Neural cell (in vitro differentiated cells): ENCODE measurements at regions not wholly inside any gene's neighbourhood (a gene's known extent, or its start where the extent isn't known, plus 50 kb on each side); places are given as distances from the start of the nearest gene placed in this dataset.

Experiments used
- EP300 ChIP-seq: fragments of 450-650 bp; conservative IDR thresholded peaks from 2 replicates; pipeline ENCODE4 v1.6.1; 2014; ENCODE audit warnings: antibody characterized with exemption, mild to moderate bottlenecking, moderate library complexity; ENCODE audit not compliant: poor library complexity, severe bottlenecking
- EZH2 ChIP-seq: fragments of 200-600, 300-800 bp; shearing (Covaris generic), sonication (generic); IDR thresholded peaks from 2 replicates; pipeline ENCODE4 v1.6.1; 2014; ENCODE audit warnings: antibody characterized with exemption, low read length, borderline replicate concordance, mild to moderate bottlenecking; ENCODE audit not compliant: insufficient read depth, poor library complexity, severe bottlenecking
- SMC3 ChIP-seq: fragments of 450-650 bp; conservative IDR thresholded peaks from 2 replicates; pipeline ENCODE4 v1.6.1; 2014; ENCODE audit warnings: antibody characterized with exemption, mild to moderate bottlenecking, moderate library complexity; ENCODE audit not compliant: poor library complexity
- TAF1 ChIP-seq: IDR thresholded peaks from 2 replicates; pipeline ENCODE4 v1.6.1; 2012; ENCODE audit warnings: low read depth
- TF ChIP-seq, protein P1 (sequence below): fragments of 450-650 bp; IDR thresholded peaks from 2 replicates; pipeline ENCODE4 v1.5.1; 2014; ENCODE audit warnings: antibody characterized with exemption, mild to moderate bottlenecking, moderate library complexity; ENCODE audit not compliant: poor library complexity, severe bottlenecking

GRCh38 chr9:29799227-29799626 lies 2225.9 kb upstream of the C9orf72 start:
- TF ChIP-seq, protein P1, sequence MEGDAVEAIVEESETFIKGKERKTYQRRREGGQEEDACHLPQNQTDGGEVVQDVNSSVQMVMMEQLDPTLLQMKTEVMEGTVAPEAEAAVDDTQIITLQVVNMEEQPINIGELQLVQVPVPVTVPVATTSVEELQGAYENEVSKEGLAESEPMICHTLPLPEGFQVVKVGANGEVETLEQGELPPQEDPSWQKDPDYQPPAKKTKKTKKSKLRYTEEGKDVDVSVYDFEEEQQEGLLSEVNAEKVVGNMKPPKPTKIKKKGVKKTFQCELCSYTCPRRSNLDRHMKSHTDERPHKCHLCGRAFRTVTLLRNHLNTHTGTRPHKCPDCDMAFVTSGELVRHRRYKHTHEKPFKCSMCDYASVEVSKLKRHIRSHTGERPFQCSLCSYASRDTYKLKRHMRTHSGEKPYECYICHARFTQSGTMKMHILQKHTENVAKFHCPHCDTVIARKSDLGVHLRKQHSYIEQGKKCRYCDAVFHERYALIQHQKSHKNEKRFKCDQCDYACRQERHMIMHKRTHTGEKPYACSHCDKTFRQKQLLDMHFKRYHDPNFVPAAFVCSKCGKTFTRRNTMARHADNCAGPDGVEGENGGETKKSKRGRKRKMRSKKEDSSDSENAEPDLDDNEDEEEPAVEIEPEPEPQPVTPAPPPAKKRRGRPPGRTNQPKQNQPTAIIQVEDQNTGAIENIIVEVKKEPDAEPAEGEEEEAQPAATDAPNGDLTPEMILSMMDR: no peak
- TF ChIP-seq EZH2 (no peak), EP300 (no peak), TAF1 (no peak), SMC3 (no peak)
